ENCODE measurements at regions not wholly inside any gene's neighbourhood (a gene's known extent, or its start where the extent isn't known, plus 50 kb on each side); places are given as distances from the start of the nearest gene placed in this dataset.

- no peak for TF ChIP-seq CTCF (IDR thresholded peaks at IDR 0.05)
- no peak for TF ChIP-seq EP300 (IDR thresholded peaks at IDR 0.05)
- TF ChIP-seq POLR2AphosphoS5 (IDR thresholded peaks at IDR 0.05), result no peak
- no peak for TF ChIP-seq POLR2A (IDR thresholded peaks at IDR 0.05)
Observed at GRCh38 chr2:147471126-147471525, 373.7 kb upstream of the ACVR2A start.

All from suprapubic skin (tissue), 4 donors.